HG02885 (cell line): ENCODE measurements at regions not wholly inside any gene's neighbourhood (a gene's known extent, or its start where the extent isn't known, plus 50 kb on each side); places are given as distances from the start of the nearest gene placed in this dataset.
A peak's percentile ranks its signal among the peaks of the same experiment; 100 is the strongest.
"Not testable (repeated sequence)": the region's sequence is repeated elsewhere in the genome, so short reads cannot be mapped to it uniquely, and the experiment has no call there.

ENCODE experiments used
- ATAC-seq: cut with Tn5 transposase; IDR thresholded peaks from one replicate; pipeline ENCODE4 v1.9.1; 2021; ENCODE audit warnings: mild to moderate bottlenecking; ENCODE audit not compliant: unreplicated experiment, poor library complexity

GRCh38 chr10:4902571-4903011 lies 60.6 kb upstream of the AKR1C1 start:
- peak; percentile 74 for ATAC-seq

GRCh38 chr10:4903126-4903525 lies 60.1 kb upstream of the AKR1C1 start:
- not testable (repeated sequence) for ATAC-seq

DNA sequence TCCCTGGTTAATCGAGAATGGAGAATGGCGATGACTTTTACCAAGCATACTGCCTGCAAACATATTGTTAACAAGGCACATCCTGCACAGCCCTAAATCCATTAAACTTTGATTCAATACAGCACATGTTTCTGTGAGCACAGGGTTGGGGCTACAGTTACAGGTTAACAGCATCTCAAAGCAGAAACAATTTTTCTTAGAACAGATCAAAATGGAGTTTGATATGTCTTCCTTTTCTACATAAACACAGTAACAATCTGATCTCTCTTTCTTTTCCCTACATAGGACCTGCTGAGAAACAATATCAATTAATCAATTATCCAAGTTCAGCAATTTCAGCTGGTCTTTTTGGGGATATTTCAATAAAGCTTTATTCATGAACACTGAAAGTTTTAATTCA lies 59.5 kb upstream of the AKR1C1 start:
- not testable (repeated sequence) for ATAC-seq

GRCh38 chr10:4909118-4909517 lies 54.1 kb upstream of the AKR1C1 start:
- no peak for ATAC-seq
